GM06990 (cell line): ENCODE measurements at regions not wholly inside any gene's neighbourhood (a gene's known extent, or its start where the extent isn't known, plus 50 kb on each side); places are given as distances from the start of the nearest gene placed in this dataset.

Source experiments
- DNase-seq: peaks from one replicate; pipeline ENCODE4 v3.0.0-alpha.2; 2011; ENCODE audit not compliant: insufficient read length; ENCODE audit errors: extremely low read depth
- H3K27me3 ChIP-seq: replicated peaks from 2 replicates; pipeline ENCODE4 v1.6.0; 2011; ENCODE audit warnings: low read length; ENCODE audit not compliant: control insufficient read depth, insufficient read depth
- H3K36me3 ChIP-seq: 2 replicates; pipeline ENCODE4 v1.5.1; 2011; ENCODE audit warnings: low read length; ENCODE audit not compliant: control insufficient read depth, insufficient read depth
- H3K4me3 ChIP-seq: replicated peaks from 2 replicates; pipeline ENCODE4 v1.5.1; 2011; ENCODE audit warnings: low read depth, mild to moderate bottlenecking, control low read depth, low read length
- CTCF ChIP-seq: IDR thresholded peaks from 2 replicates; pipeline ENCODE4 v1.5.1; 2011; ENCODE audit warnings: low read length, control low read depth, mild to moderate bottlenecking, inconsistent platforms; ENCODE audit not compliant: insufficient read depth, poor library complexity, severe bottlenecking

- TF ChIP-seq CTCF, result no peak
- DNase-seq, result no peak
- Histone ChIP-seq H3K4me3 (no peak overlapping the region), H3K36me3 (no peaks in the 10 kb centered on the region), H3K27me3 (no peaks in the 10 kb centered on the region)
Observed at GRCh38 chr4:184924516-184924915, 93.8 kb upstream of the HELT start.

DNA sequence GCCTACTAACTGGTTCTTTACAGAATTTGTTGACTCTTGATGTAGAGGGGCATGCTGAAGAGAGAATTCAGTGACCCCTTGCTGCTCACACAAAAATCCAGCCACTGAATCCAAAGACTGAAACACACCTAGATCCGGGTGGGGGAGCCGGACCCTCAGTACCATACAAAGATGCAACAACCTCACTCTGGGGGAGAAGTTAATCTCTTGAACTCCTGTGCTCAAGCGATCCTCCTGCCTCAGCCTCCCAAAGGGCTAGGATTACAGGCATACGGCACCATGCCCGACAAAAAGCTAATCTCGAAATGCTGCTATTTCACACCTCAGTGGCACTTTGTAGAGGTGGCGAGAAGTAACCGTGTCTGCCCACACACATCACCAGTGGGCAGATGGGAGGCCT lies 88.8 kb upstream of the HELT start:
- Histone ChIP-seq H3K36me3 (no peaks in the 10 kb centered on the region), H3K4me3 (no peak overlapping the region), H3K27me3 (no peaks in the 10 kb centered on the region)
- TF ChIP-seq CTCF, result no peak
- DNase-seq, result no peak

GRCh38 chr4:184930026-184930425 lies 88.3 kb upstream of the HELT start:
- no peak overlapping the region for H3K4me3 ChIP-seq
- no peaks in the 10 kb centered on the region for H3K27me3 ChIP-seq
- no peak for TF ChIP-seq CTCF
- H3K36me3 ChIP-seq, result no peaks in the 10 kb centered on the region
- DNase-seq, result no peak

- H3K36me3 ChIP-seq, result no peaks in the 10 kb centered on the region
- no peaks in the 10 kb centered on the region for H3K27me3 ChIP-seq
- no peak overlapping the region for H3K4me3 ChIP-seq
- no peak for DNase-seq
- TF ChIP-seq CTCF, result no peak
Observed at GRCh38 chr4:184932343-184932742, 85.9 kb upstream of the HELT start.

DNA sequence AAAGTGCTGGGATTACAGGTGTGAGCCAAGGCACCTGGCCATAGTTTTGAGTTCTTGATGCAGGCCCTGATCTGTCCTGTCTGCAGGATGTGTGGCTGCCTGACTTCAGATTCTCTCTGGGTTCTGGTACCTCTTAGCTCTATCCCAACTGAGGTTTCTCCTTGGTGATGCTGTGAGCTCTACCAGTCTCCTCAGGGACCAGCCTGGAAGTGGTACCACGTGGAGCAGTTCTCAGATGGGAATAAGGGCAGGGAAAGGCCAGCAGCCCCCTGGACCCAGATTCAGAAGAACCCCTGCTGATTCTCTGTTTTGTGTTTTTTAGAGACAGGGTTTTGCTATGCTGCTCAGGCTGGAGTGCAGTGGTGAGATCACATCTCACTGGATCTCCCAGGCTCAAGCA lies 85.0 kb upstream of the HELT start:
- DNase-seq, result no peak
- no peaks in the 10 kb centered on the region for H3K27me3 ChIP-seq
- no peak for TF ChIP-seq CTCF

DNA sequence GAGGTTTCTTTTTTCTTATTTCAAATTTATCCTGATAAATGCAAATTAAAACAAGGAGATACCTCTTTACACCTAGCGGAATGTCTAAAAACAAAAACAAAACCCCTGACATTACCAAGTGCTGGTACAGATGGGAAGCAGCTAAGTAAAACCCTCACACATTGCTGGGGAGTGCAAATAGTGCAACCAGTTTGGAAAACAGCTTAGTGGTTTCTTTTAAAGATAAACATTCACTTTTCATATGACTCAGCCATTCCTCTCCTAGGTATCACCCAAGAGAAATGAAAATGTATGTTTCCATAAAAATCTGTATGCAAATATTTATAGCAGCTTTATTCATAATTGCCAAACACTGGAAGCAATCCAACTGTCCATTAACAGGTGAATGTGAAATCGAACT lies 84.1 kb upstream of the HELT start:
- DNase-seq, result no peak
- TF ChIP-seq CTCF, result no peak
- Histone ChIP-seq H3K27me3 (no peaks in the 10 kb centered on the region), H3K36me3 (no peaks in the 10 kb centered on the region), H3K4me3 (no peak overlapping the region)

More for the DNA sequence above, 85.0 kb upstream of the HELT start:
- H3K36me3 ChIP-seq, result no peaks in the 10 kb centered on the region
- H3K4me3 ChIP-seq, result no peak overlapping the region
